ENCODE measurements at regions not wholly inside any gene's neighbourhood (a gene's known extent, or its start where the extent isn't known, plus 50 kb on each side); places are given as distances from the start of the nearest gene placed in this dataset.

GRCh38 chr3:13227315-13228165 is 154.3 kb upstream of the IQSEC1 start:
- intact Hi-C loops (cut with DNase I) = loop anchor here in 3 of 10 donors (5.0 to 10.0 kb wide), 2 partner anchors 35 to 57 kb away; no protein-coding TSS in a partner anchor
- H3K27me3 ChIP-seq = peaks cover 0 to 4% (median 0%) of the 10 kb centered on the region in 9 donors
- DNase-seq (peak in 1 of 5 donors; percentile 9), ATAC-seq (peak in 1 of 4 donors; percentile 24)
- H3K9me3 ChIP-seq = no peaks in the 10 kb centered on the region
- no peak overlapping the region for H3K4me3 ChIP-seq
- H3K27ac ChIP-seq = peak overlapping the region in 7 of 12 donors; percentile 38 to 67 (median 58)
- no peaks in the 10 kb centered on the region for H3K36me3 ChIP-seq
- TF ChIP-seq CTCF (IDR thresholded peaks at IDR 0.05) (no peak), POLR2A (IDR thresholded peaks at IDR 0.05) (no peak)
- H3K4me1 ChIP-seq = peaks cover 0 to 14% (median 8%) of the 10 kb centered on the region in 12 donors
- WGBS, 4 donors = 83 to 89% (median 85%) methylated on average over 21 to 23 of the region's 23 CpGs

- ATAC-seq = no peak
- no peak overlapping the region for H3K4me3 ChIP-seq
- H3K27me3 ChIP-seq = no peaks in the 10 kb centered on the region
- no peak for DNase-seq
- intact Hi-C loops (cut with DNase I) = loop anchor here in 3 of 10 donors (5.0 to 10.0 kb wide), 2 partner anchors 37 to 60 kb away; no protein-coding TSS in a partner anchor
- no peaks in the 10 kb centered on the region for H3K36me3 ChIP-seq
- H3K4me1 ChIP-seq = peaks cover 0 to 14% (median 8%) of the 10 kb centered on the region in 12 donors
- no peaks in the 10 kb centered on the region for H3K9me3 ChIP-seq
- no peak overlapping the region for H3K27ac ChIP-seq
- TF ChIP-seq POLR2A (IDR thresholded peaks at IDR 0.05) (no peak), CTCF (IDR thresholded peaks at IDR 0.05) (no peak)
- 92 to 96% (median 96%) methylated on average over 4 of the region's 4 CpGs for WGBS, 4 donors
These were observed 151.7 kb upstream of the IQSEC1 start for GRCh38 chr3:13224967-13225366.

GRCh38 chr3:13223574-13224237 is 150.5 kb upstream of the IQSEC1 start:
- intact Hi-C loops (cut with DNase I) = loop anchor here in 2 of 10 donors (2.0 to 10.0 kb wide), 2 partner anchors 59 to 61 kb away; no protein-coding TSS in a partner anchor
- peak in 2 of 5 donors; percentile 46 to 59 for DNase-seq
- ATAC-seq = peak; percentile 11 to 70 (median 42)
- TF ChIP-seq POLR2A (IDR thresholded peaks at IDR 0.05) = no peak
- no peak for TF ChIP-seq CTCF (IDR thresholded peaks at IDR 0.05)
- Histone ChIP-seq H3K36me3 (no peaks in the 10 kb centered on the region), H3K4me1 (peaks cover 0 to 14% (median 8%) of the 10 kb centered on the region in 12 donors), H3K27ac (peak overlapping the region in 5 of 12 donors; percentile 4 to 57 (median 39)), H3K9me3 (no peaks in the 10 kb centered on the region), H3K27me3 (no peaks in the 10 kb centered on the region), H3K4me3 (no peak overlapping the region)
- WGBS, 4 donors = 46 to 60% (median 54%) methylated on average over 17 of the region's 17 CpGs
